Esophagus muscularis mucosa (tissue), 4 donors: ENCODE measurements at regions not wholly inside any gene's neighbourhood (a gene's known extent, or its start where the extent isn't known, plus 50 kb on each side); places are given as distances from the start of the nearest gene placed in this dataset.

ENCODE experiments used
- DNase-seq: peaks from one replicate; pipeline ENCODE4 v3.0.0-alpha.2; 2017; ENCODE audit errors: extremely low spot score
- H3K27ac ChIP-seq, 4 donors: fragments of 200-600 bp; sonication (generic); replicated peaks in 1 of 4; 1 replicate in 3 of 4; 2 replicates in 1 of 4; pipeline ENCODE4 v1.5.1; 2016 to 2019; ENCODE audit warnings: mild to moderate bottlenecking in 1 of 4
- H3K27me3 ChIP-seq, 4 donors: fragments of 200-600 bp; sonication (generic); one replicate each; pipeline versions ENCODE4 v1.5.1 to v1.6.0; 2016 to 2019
- H3K36me3 ChIP-seq, 4 donors: fragments of 200-600 bp; sonication (generic); one replicate each; pipeline ENCODE4 v1.5.1; 2016 to 2019
- H3K4me1 ChIP-seq, 4 donors: fragments of 200-600 bp; sonication (generic); one replicate each; pipeline ENCODE4 v1.5.1; 2016 to 2019
- H3K4me3 ChIP-seq, 4 donors: fragments of 200-600 bp; sonication (generic); 1 replicate in 2 of 4; 2 replicates in 2 of 4; pipeline ENCODE4 v1.5.1; 2016 to 2019; ENCODE audit warnings: mild to moderate bottlenecking in 4 of 4, moderate library complexity in 1 of 4
- H3K9me3 ChIP-seq, 4 donors: fragments of 200-600 bp; sonication (generic); 1 replicate in 3 of 4; 2 replicates in 1 of 4; pipeline ENCODE4 v1.5.1; 2016 to 2019
- CTCF ChIP-seq, 3 experiments: fragments of 200-600 bp in 2 of 3; fragments of 450-650 bp in 1 of 3; sonication (generic) in 2 of 3; IDR thresholded peaks; one replicate each; pipeline ENCODE4 v1.5.1; 2017 to 2019; ENCODE audit warnings: antibody characterized with exemption in 3 of 3, mild to moderate bottlenecking in 2 of 3, moderate library complexity in 1 of 3
- EP300 ChIP-seq: sonication (generic); formaldehyde crosslinking; IDR thresholded peaks from one replicate; pipeline ENCODE4 v1.6.1; 2017; ENCODE audit warnings: antibody characterized with exemption
- POLR2A ChIP-seq: fragments of 450-650 bp; IDR thresholded peaks from one replicate; pipeline ENCODE4 v1.6.1; 2017; ENCODE audit warnings: antibody characterized with exemption, moderate library complexity, mild to moderate bottlenecking, low read depth
- POLR2AphosphoS5 ChIP-seq, 2 donors: sonication (generic); formaldehyde crosslinking; IDR thresholded peaks; one replicate each; pipeline ENCODE4 v1.6.1; 2017; ENCODE audit warnings: antibody characterized with exemption in 2 of 2
- WGBS: methylation state at CpG from one replicate; pipeline ENCODE4 v1.1.5; 2018; 5-methylcytosine and 5-hydroxymethylcytosine counted together
- intact Hi-C: fragments of 100-400 bp; cut with DNase I; formaldehyde crosslinking; loops from one replicate; pipeline ENCODE4 v1.15.1; 2023

- DNase-seq, result no peak
- Histone ChIP-seq H3K27me3 (no peaks in the 10 kb centered on the region), H3K4me1 (peaks cover 0 to 13% (median 4%) of the 10 kb centered on the region in 4 donors), H3K27ac (peak overlapping the region in 1 of 4 donors; percentile 53), H3K4me3 (no peak overlapping the region), H3K36me3 (no peaks in the 10 kb centered on the region), H3K9me3 (no peaks in the 10 kb centered on the region)
- TF ChIP-seq POLR2AphosphoS5 (IDR thresholded peaks at IDR 0.05) (no peak), EP300 (no peak), CTCF (IDR thresholded peaks at IDR 0.05) (no peak), POLR2A (no peak)
- 82% methylated on average over 1 of the region's 1 CpG for WGBS
- intact Hi-C loops, result no loop called here
Measured at GRCh38 chr1:219506936-219507335, 106.0 kb downstream of the ZC3H11B start.

GRCh38 chr1:219506473-219506899 is 106.4 kb downstream of the ZC3H11B start:
- Histone ChIP-seq H3K9me3 (no peaks in the 10 kb centered on the region), H3K36me3 (no peaks in the 10 kb centered on the region), H3K4me1 (peaks cover 0 to 13% (median 4%) of the 10 kb centered on the region in 4 donors), H3K4me3 (no peak overlapping the region), H3K27me3 (no peaks in the 10 kb centered on the region), H3K27ac (peak overlapping the region in 1 of 4 donors; percentile 53)
- TF ChIP-seq EP300, result no peak
- no peak for TF ChIP-seq POLR2A
- no peak for DNase-seq
- WGBS, result 47% methylated on average over 3 of the region's 4 CpGs
- intact Hi-C loops, result no loop called here

GRCh38 chr1:219505886-219506285 is 107.0 kb downstream of the ZC3H11B start:
- 83% methylated on average over 3 of the region's 3 CpGs for WGBS
- no peak for TF ChIP-seq POLR2A
- TF ChIP-seq EP300, result no peak
- TF ChIP-seq CTCF (IDR thresholded peaks at IDR 0.05), result no peak
- no peak for TF ChIP-seq POLR2AphosphoS5 (IDR thresholded peaks at IDR 0.05)
- DNase-seq, result no peak
- H3K4me3 ChIP-seq, result no peak overlapping the region
- peak overlapping the region in 1 of 4 donors; percentile 53 for H3K27ac ChIP-seq
- intact Hi-C loops, result no loop called here
- no peaks in the 10 kb centered on the region for H3K9me3 ChIP-seq
- H3K27me3 ChIP-seq, result no peaks in the 10 kb centered on the region
- H3K36me3 ChIP-seq, result no peaks in the 10 kb centered on the region
- H3K4me1 ChIP-seq, result peaks cover 0 to 13% (median 4%) of the 10 kb centered on the region in 4 donors

- TF ChIP-seq EP300 (no peak), POLR2A (no peak), CTCF (IDR thresholded peaks at IDR 0.05) (no peak), POLR2AphosphoS5 (IDR thresholded peaks at IDR 0.05) (no peak)
- no peak overlapping the region for H3K27ac ChIP-seq
- intact Hi-C loops, result no loop called here
- H3K27me3 ChIP-seq, result no peaks in the 10 kb centered on the region
- no peak for DNase-seq
- no peak overlapping the region for H3K4me3 ChIP-seq
- peaks cover 0 to 13% (median 4%) of the 10 kb centered on the region in 4 donors for H3K4me1 ChIP-seq
- no peaks in the 10 kb centered on the region for H3K36me3 ChIP-seq
- 72% methylated on average over 4 of the region's 4 CpGs for WGBS
- H3K9me3 ChIP-seq, result no peaks in the 10 kb centered on the region
Measured at GRCh38 chr1:219503604-219504003, 109.3 kb downstream of the ZC3H11B start.

- Histone ChIP-seq H3K36me3 (no peaks in the 10 kb centered on the region), H3K4me3 (no peak overlapping the region), H3K27me3 (no peaks in the 10 kb centered on the region), H3K9me3 (no peaks in the 10 kb centered on the region), H3K27ac (no peak overlapping the region), H3K4me1 (no peaks in the 10 kb centered on the region)
- no peak for TF ChIP-seq CTCF (IDR thresholded peaks at IDR 0.05)
- no peak for TF ChIP-seq POLR2A
- no peak for TF ChIP-seq POLR2AphosphoS5 (IDR thresholded peaks at IDR 0.05)
- TF ChIP-seq EP300, result no peak
- intact Hi-C loops, result no loop called here
- 96% methylated on average over 6 of the region's 6 CpGs for WGBS
- no peak for DNase-seq
Measured at GRCh38 chr1:219500327-219500897, 112.5 kb downstream of the ZC3H11B start.
